ENCODE measurements at regions not wholly inside any gene's neighbourhood (a gene's known extent, or its start where the extent isn't known, plus 50 kb on each side); places are given as distances from the start of the nearest gene placed in this dataset.

DNA sequence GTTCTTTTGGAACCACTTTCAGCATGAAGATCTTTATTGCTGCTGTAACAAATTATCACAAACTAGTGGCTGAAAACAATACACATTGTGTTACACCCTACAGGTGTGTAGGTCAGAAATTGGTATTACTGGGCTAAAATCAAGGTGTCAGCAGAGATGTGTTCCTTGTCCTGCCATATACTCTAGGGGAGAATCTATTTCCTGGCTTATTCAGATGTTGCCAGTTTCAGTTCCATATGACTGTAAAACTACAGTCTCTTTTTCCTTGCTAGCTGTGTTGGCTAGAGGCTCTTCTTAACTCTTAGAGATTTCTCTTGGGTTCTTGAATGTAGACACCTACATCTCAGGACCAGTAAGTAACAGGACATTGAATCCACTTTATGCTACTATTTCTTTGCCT lies 215.6 kb upstream of the PPFIA2 start:
- no peaks in the 10 kb centered on the region for H3K9me3 ChIP-seq (ENCODE audit: control insufficient read depth, low read length)
- no peak for ATAC-seq (ENCODE audit: low FRiP score)
- no peak for DNase-seq
- H3K4me3 ChIP-seq (ENCODE audit: low read length in 2 of 2): no peak overlapping the region
- intact Hi-C loops (cut with DNase I): no loop called here
- H3K4me1 ChIP-seq (ENCODE audit: control insufficient read depth in 1 of 2, insufficient read depth in 2 of 2, low read length in 2 of 2): no peaks in the 10 kb centered on the region
- no peak overlapping the region for H3K27ac ChIP-seq (ENCODE audit: low read depth in 1 of 2, low read length in 2 of 2)
- H3K36me3 ChIP-seq (ENCODE audit: control insufficient read depth in 1 of 2, insufficient read depth in 2 of 2, low read length in 1 of 2): no peaks in the 10 kb centered on the region
- no peaks in the 10 kb centered on the region for H3K27me3 ChIP-seq (ENCODE audit: control insufficient read depth in 1 of 2, insufficient read depth in 2 of 2, low read length in 1 of 2)

DNA sequence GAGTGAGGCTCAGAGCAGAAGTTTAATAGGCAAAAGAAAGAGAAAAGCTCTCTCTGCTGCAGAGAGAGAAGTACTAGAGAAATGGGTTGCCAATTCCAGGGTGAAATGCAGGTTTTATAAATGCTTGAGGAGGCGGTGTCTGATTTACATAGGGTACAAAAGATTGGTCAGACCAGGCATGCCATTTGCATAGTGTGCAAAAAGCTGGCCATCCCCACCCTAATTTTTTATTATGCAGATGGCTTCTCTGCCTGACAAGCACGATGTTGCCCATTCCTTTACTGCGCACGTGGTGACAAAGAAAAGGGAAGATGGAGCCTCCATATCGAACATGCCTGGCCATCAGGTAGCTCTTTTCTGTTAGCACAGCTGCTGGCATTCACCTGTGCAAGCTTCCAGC lies 209.3 kb upstream of the PPFIA2 start:
- Histone ChIP-seq H3K27ac (ENCODE audit: low read depth in 1 of 2, low read length in 2 of 2) (no peak overlapping the region), H3K4me1 (ENCODE audit: control insufficient read depth in 1 of 2, insufficient read depth in 2 of 2, low read length in 2 of 2) (no peaks in the 10 kb centered on the region), H3K36me3 (ENCODE audit: control insufficient read depth in 1 of 2, insufficient read depth in 2 of 2, low read length in 1 of 2) (no peaks in the 10 kb centered on the region), H3K9me3 (ENCODE audit: control insufficient read depth, low read length) (no peaks in the 10 kb centered on the region), H3K27me3 (ENCODE audit: control insufficient read depth in 1 of 2, insufficient read depth in 2 of 2, low read length in 1 of 2) (no peaks in the 10 kb centered on the region), H3K4me3 (ENCODE audit: low read length in 2 of 2) (no peak overlapping the region)
- ATAC-seq (ENCODE audit: low FRiP score) (no peak), DNase-seq (no peak)
- intact Hi-C loops (cut with DNase I): no loop called here
- 66 to 80% methylated on average over 5 of the region's 5 CpGs for WGBS, 2 donors

- Histone ChIP-seq H3K36me3 (ENCODE audit: control insufficient read depth in 1 of 2, insufficient read depth in 2 of 2, low read length in 1 of 2) (no peaks in the 10 kb centered on the region), H3K9me3 (ENCODE audit: control insufficient read depth, low read length) (no peaks in the 10 kb centered on the region), H3K4me3 (ENCODE audit: low read length in 2 of 2) (no peak overlapping the region), H3K4me1 (ENCODE audit: control insufficient read depth in 1 of 2, insufficient read depth in 2 of 2, low read length in 2 of 2) (no peaks in the 10 kb centered on the region), H3K27me3 (ENCODE audit: control insufficient read depth in 1 of 2, insufficient read depth in 2 of 2, low read length in 1 of 2) (no peaks in the 10 kb centered on the region), H3K27ac (ENCODE audit: low read depth in 1 of 2, low read length in 2 of 2) (no peak overlapping the region)
- no peak for ATAC-seq (ENCODE audit: low FRiP score)
- DNase-seq: no peak
- intact Hi-C loops (cut with DNase I): no loop called here
- 61 to 73% methylated on average over 1 of the region's 1 CpG for whole genome bisulfite sequencing, 2 donors
Measured at GRCh38 chr12:81963636-81964035, 204.5 kb upstream of the PPFIA2 start.

DNA sequence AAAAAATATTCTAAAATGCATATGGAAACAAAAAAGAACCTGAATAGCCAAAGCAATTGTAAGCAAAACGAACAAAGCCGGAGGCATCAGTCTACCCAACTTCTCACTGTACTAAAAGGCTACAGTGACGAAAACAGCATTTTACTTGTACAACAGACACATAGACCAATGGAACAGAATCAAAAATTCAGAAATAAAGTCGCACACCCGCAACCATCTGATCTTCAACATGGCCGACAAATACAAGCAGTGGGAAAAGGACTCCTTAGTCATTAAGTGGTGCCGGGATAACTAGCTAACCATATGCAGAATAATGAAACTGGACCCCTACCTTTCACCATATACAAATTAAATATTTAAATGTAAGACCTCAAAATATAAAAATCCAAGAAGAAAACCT lies 203.9 kb upstream of the PPFIA2 start:
- no peak overlapping the region for H3K4me3 ChIP-seq (ENCODE audit: low read length in 2 of 2)
- no peaks in the 10 kb centered on the region for H3K9me3 ChIP-seq (ENCODE audit: control insufficient read depth, low read length)
- H3K27me3 ChIP-seq (ENCODE audit: control insufficient read depth in 1 of 2, insufficient read depth in 2 of 2, low read length in 1 of 2): no peaks in the 10 kb centered on the region
- intact Hi-C loops (cut with DNase I): no loop called here
- no peak for ATAC-seq (ENCODE audit: low FRiP score)
- H3K4me1 ChIP-seq (ENCODE audit: control insufficient read depth in 1 of 2, insufficient read depth in 2 of 2, low read length in 2 of 2): no peaks in the 10 kb centered on the region
- no peak for DNase-seq
- H3K36me3 ChIP-seq (ENCODE audit: control insufficient read depth in 1 of 2, insufficient read depth in 2 of 2, low read length in 1 of 2): no peaks in the 10 kb centered on the region
- no peak overlapping the region for H3K27ac ChIP-seq (ENCODE audit: low read depth in 1 of 2, low read length in 2 of 2)
- WGBS, 2 donors: 94 to 95% methylated on average over 7 of the region's 7 CpGs

DNA sequence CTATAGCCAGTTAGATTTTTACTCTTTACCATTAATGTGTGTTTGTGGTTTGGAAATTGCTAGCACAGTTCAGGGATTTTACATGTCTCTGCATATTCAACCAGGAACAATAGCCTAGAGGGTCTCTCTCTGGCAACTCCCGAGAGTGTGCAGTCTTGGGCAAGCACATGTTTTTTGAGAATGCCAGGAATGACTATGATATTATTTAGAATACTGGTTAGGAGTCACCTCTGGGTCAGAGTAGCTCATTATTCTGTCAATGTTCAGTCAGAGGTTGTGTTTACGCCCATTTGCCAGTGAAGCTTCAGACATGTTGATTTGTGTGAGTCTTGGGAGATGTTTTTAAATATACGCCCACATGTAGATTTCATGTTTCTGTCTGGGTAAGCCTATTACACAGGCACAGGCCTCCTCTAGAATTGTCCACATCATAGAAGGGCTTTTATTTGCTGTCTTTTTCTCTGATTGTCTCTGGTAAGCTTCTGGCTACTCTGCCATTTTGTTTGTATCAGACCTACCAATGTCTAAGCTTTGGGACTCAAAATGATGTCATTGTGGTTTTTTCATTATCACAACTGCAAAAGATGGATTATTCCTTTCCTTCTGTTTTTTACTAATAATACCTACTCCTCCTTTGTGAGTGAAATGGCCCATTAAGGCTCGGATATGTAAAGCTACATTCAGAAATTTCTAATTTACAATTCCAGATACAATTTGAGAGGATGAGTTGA lies 203.1 kb upstream of the PPFIA2 start:
- no peaks in the 10 kb centered on the region for H3K4me1 ChIP-seq (ENCODE audit: control insufficient read depth in 1 of 2, insufficient read depth in 2 of 2, low read length in 2 of 2)
- H3K4me3 ChIP-seq (ENCODE audit: low read length in 2 of 2): no peak overlapping the region
- no peak for DNase-seq
- 34 to 50% methylated on average over 4 of the region's 4 CpGs for WGBS, 2 donors
- no peaks in the 10 kb centered on the region for H3K36me3 ChIP-seq (ENCODE audit: control insufficient read depth in 1 of 2, insufficient read depth in 2 of 2, low read length in 1 of 2)
- intact Hi-C loops (cut with DNase I): no loop called here
- no peak for ATAC-seq (ENCODE audit: low FRiP score)
- H3K27ac ChIP-seq (ENCODE audit: low read depth in 1 of 2, low read length in 2 of 2): no peak overlapping the region
- no peaks in the 10 kb centered on the region for H3K27me3 ChIP-seq (ENCODE audit: control insufficient read depth in 1 of 2, insufficient read depth in 2 of 2, low read length in 1 of 2)
- H3K9me3 ChIP-seq (ENCODE audit: control insufficient read depth, low read length): no peaks in the 10 kb centered on the region

DNA sequence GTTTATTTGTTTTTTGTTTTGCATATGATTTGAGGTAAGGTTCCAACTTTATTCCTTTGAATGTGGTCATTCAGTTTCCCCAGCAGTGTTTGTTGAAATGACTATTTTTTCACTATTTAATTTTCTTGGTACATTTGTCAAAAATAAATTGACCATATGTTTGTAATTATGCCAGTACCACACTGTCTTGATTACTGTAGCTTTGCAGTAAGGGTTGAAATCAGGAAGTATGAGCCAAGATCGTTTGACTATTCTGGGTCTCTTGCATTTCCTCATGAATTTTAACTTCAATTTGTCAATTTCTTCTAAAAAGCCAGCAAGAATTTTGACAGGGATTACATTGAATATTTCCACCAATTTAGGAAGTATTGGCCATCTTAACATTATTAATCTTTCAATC lies 199.3 kb upstream of the PPFIA2 start:
- Histone ChIP-seq H3K4me3 (ENCODE audit: low read length in 2 of 2) (no peak overlapping the region), H3K9me3 (ENCODE audit: control insufficient read depth, low read length) (no peaks in the 10 kb centered on the region), H3K27ac (ENCODE audit: low read depth in 1 of 2, low read length in 2 of 2) (no peak overlapping the region), H3K27me3 (ENCODE audit: control insufficient read depth in 1 of 2, insufficient read depth in 2 of 2, low read length in 1 of 2) (no peaks in the 10 kb centered on the region), H3K36me3 (ENCODE audit: control insufficient read depth in 1 of 2, insufficient read depth in 2 of 2, low read length in 1 of 2) (no peaks in the 10 kb centered on the region), H3K4me1 (ENCODE audit: control insufficient read depth in 1 of 2, insufficient read depth in 2 of 2, low read length in 2 of 2) (no peaks in the 10 kb centered on the region)
- no peak for DNase-seq
- ATAC-seq (ENCODE audit: low FRiP score): no peak
- WGBS, 2 donors: 22 to 34% methylated on average over 1 of the region's 1 CpG
- intact Hi-C loops (cut with DNase I): no loop called here

- no peak for ATAC-seq (ENCODE audit: low FRiP score)
- no peaks in the 10 kb centered on the region for H3K4me1 ChIP-seq (ENCODE audit: control insufficient read depth in 1 of 2, insufficient read depth in 2 of 2, low read length in 2 of 2)
Measured at GRCh38 chr12:81957631-81958030, 198.5 kb upstream of the PPFIA2 start.

DNA sequence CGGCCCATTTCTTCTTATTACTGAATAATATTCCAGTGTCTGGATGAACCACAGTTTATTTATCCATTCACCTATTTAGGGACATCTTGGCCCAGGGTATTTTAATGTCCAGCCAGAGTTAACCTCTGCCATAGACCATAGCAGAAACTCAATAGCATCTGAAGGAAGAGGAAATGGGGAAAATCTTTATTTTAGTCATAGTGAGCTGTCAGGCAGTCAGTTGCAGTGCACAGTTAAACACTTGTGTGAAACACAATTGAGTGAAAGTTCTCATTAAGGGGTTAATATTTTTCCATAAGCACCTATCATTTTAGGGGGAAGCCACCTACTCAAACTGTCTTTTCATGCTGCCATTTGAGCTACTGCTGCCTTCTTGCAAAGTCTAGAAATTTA lies 197.3 kb upstream of the PPFIA2 start:
- WGBS, 2 donors: 54 to 100% methylated on average over 1 of the region's 1 CpG
- H3K27me3 ChIP-seq (ENCODE audit: control insufficient read depth in 1 of 2, insufficient read depth in 2 of 2, low read length in 1 of 2): no peaks in the 10 kb centered on the region
- intact Hi-C loops (cut with DNase I): no loop called here

More at GRCh38 chr12:81957631-81958030, 198.5 kb upstream of the PPFIA2 start:
- intact Hi-C loops (cut with DNase I): no loop called here
- no peaks in the 10 kb centered on the region for H3K9me3 ChIP-seq (ENCODE audit: control insufficient read depth, low read length)
- DNase-seq: no peak
- no peak overlapping the region for H3K4me3 ChIP-seq (ENCODE audit: low read length in 2 of 2)
- no peaks in the 10 kb centered on the region for H3K36me3 ChIP-seq (ENCODE audit: control insufficient read depth in 1 of 2, insufficient read depth in 2 of 2, low read length in 1 of 2)
- H3K27me3 ChIP-seq (ENCODE audit: control insufficient read depth in 1 of 2, insufficient read depth in 2 of 2, low read length in 1 of 2): no peaks in the 10 kb centered on the region
- no peak overlapping the region for H3K27ac ChIP-seq (ENCODE audit: low read depth in 1 of 2, low read length in 2 of 2)

GRCh38 chr12:81953541-81953940 lies 194.4 kb upstream of the PPFIA2 start:
- ATAC-seq (ENCODE audit: low FRiP score): no peak
- Histone ChIP-seq H3K9me3 (ENCODE audit: control insufficient read depth, low read length) (no peaks in the 10 kb centered on the region), H3K4me3 (ENCODE audit: low read length in 2 of 2) (no peak overlapping the region), H3K4me1 (ENCODE audit: control insufficient read depth in 1 of 2, insufficient read depth in 2 of 2, low read length in 2 of 2) (no peaks in the 10 kb centered on the region), H3K27me3 (ENCODE audit: control insufficient read depth in 1 of 2, insufficient read depth in 2 of 2, low read length in 1 of 2) (no peaks in the 10 kb centered on the region), H3K27ac (ENCODE audit: low read depth in 1 of 2, low read length in 2 of 2) (no peak overlapping the region), H3K36me3 (ENCODE audit: control insufficient read depth in 1 of 2, insufficient read depth in 2 of 2, low read length in 1 of 2) (no peaks in the 10 kb centered on the region)
- intact Hi-C loops (cut with DNase I): no loop called here
- WGBS, 2 donors: 30 to 38% methylated on average over 2 of the region's 2 CpGs
- no peak for DNase-seq

More for the DNA sequence above, 197.3 kb upstream of the PPFIA2 start:
- DNase-seq (no peak), ATAC-seq (ENCODE audit: low FRiP score) (no peak)
- Histone ChIP-seq H3K36me3 (ENCODE audit: control insufficient read depth in 1 of 2, insufficient read depth in 2 of 2, low read length in 1 of 2) (no peaks in the 10 kb centered on the region), H3K27ac (ENCODE audit: low read depth in 1 of 2, low read length in 2 of 2) (no peak overlapping the region), H3K4me1 (ENCODE audit: control insufficient read depth in 1 of 2, insufficient read depth in 2 of 2, low read length in 2 of 2) (no peaks in the 10 kb centered on the region), H3K9me3 (ENCODE audit: control insufficient read depth, low read length) (no peaks in the 10 kb centered on the region), H3K4me3 (ENCODE audit: low read length in 2 of 2) (no peak overlapping the region)

Measured in aorta (tissue), 5 donors.